Ishikawa (cell line): ENCODE measurements at regions not wholly inside any gene's neighbourhood (a gene's known extent, or its start where the extent isn't known, plus 50 kb on each side); places are given as distances from the start of the nearest gene placed in this dataset.

Experiments
- CEBPB ChIP-seq: IDR thresholded peaks from 2 replicates; pipeline ENCODE4 v1.6.1; 2012
- EGR1 ChIP-seq: IDR thresholded peaks from 2 replicates; pipeline ENCODE4 v1.6.1; 2012
- MAX ChIP-seq: IDR thresholded peaks from 2 replicates; pipeline ENCODE4 v1.6.1; 2012
- RAD21 ChIP-seq: IDR thresholded peaks from 2 replicates; pipeline ENCODE4 v1.6.1; 2012; ENCODE audit warnings: low read depth
- REST ChIP-seq: IDR thresholded peaks from 2 replicates; pipeline ENCODE4 v1.6.1; 2012; ENCODE audit warnings: low read depth, mild to moderate bottlenecking
- TAF1 ChIP-seq: IDR thresholded peaks from 2 replicates; pipeline ENCODE4 v1.6.1; 2012; ENCODE audit warnings: low read depth, mild to moderate bottlenecking
- TCF12 ChIP-seq: IDR thresholded peaks from 2 replicates; pipeline ENCODE4 v1.6.1; 2012; ENCODE audit warnings: low read depth

- TF ChIP-seq RAD21 (no peak), CEBPB (no peak), TCF12 (no peak), REST (no peak), EGR1 (no peak), MAX (no peak), TAF1 (no peak)
Measured at GRCh38 chr13:27854606-27855005, 62.3 kb downstream of the GSX1 start.
